Right renal pelvis (tissue), 4 donors: ENCODE measurements at regions not wholly inside any gene's neighbourhood (a gene's known extent, or its start where the extent isn't known, plus 50 kb on each side); places are given as distances from the start of the nearest gene placed in this dataset.

Experiments
- DNase-seq, 4 donors: peaks; one replicate each; pipeline ENCODE4 v3.0.0-alpha.2; 2013; ENCODE audit warnings: low read depth in 4 of 4, low spot score in 3 of 4, missing footprints in 1 of 4

GRCh38 chr2:150733051-150733618, 245.7 kb upstream of the RND3 start:
- DNase-seq: no peak

GRCh38 chr2:150732491-150732890, 245.0 kb upstream of the RND3 start:
- DNase-seq: no peak

- DNase-seq: no peak
These were observed 244.6 kb upstream of the RND3 start for GRCh38 chr2:150732064-150732463.

- DNase-seq: no peak
These were observed 242.1 kb upstream of the RND3 start for GRCh38 chr2:150729495-150729955.

GRCh38 chr2:150718280-150718679, 230.8 kb upstream of the RND3 start:
- no peak for DNase-seq

GRCh38 chr2:150716186-150716585, 228.7 kb upstream of the RND3 start:
- DNase-seq: no peak

GRCh38 chr2:150715501-150715900, 228.0 kb upstream of the RND3 start:
- no peak for DNase-seq

- DNase-seq: no peak
These were observed 223.4 kb upstream of the RND3 start for GRCh38 chr2:150710916-150711315.

- no peak for DNase-seq
These were observed 222.6 kb upstream of the RND3 start for GRCh38 chr2:150710041-150710440.

- DNase-seq: no peak
These were observed 219.1 kb upstream of the RND3 start for GRCh38 chr2:150706561-150706960.

GRCh38 chr2:150705767-150706166, 218.3 kb upstream of the RND3 start:
- no peak for DNase-seq

GRCh38 chr2:150705357-150705756, 217.9 kb upstream of the RND3 start:
- no peak for DNase-seq

GRCh38 chr2:150702791-150703190, 215.3 kb upstream of the RND3 start:
- DNase-seq: no peak

- DNase-seq: no peak
These were observed 213.5 kb upstream of the RND3 start for GRCh38 chr2:150700666-150701580.

GRCh38 chr2:150699218-150699617, 211.8 kb upstream of the RND3 start:
- no peak for DNase-seq

- DNase-seq: no peak
These were observed 210.7 kb upstream of the RND3 start for GRCh38 chr2:150698016-150698661.

GRCh38 chr2:150697596-150697995, 210.1 kb upstream of the RND3 start:
- no peak for DNase-seq

GRCh38 chr2:150695451-150696135, 208.1 kb upstream of the RND3 start:
- no peak for DNase-seq

GRCh38 chr2:150693556-150693955, 206.1 kb upstream of the RND3 start:
- DNase-seq: no peak

- no peak for DNase-seq
These were observed 203.4 kb upstream of the RND3 start for GRCh38 chr2:150690870-150691269.

- no peak for DNase-seq
These were observed 202.8 kb upstream of the RND3 start for GRCh38 chr2:150690261-150690660.
